NT2/D1 (cell line): ENCODE measurements at regions not wholly inside any gene's neighbourhood (a gene's known extent, or its start where the extent isn't known, plus 50 kb on each side); places are given as distances from the start of the nearest gene placed in this dataset.

Experiments used
- SUZ12 ChIP-seq: IDR thresholded peaks from 2 replicates; pipeline ENCODE4 v1.6.1; 2011; ENCODE audit not compliant: insufficient read length, insufficient read depth; ENCODE audit errors: extremely low read depth
- YY1 ChIP-seq: IDR thresholded peaks from 2 replicates; pipeline ENCODE4 v1.6.1; 2011; ENCODE audit not compliant: insufficient read length, insufficient read depth
- ZNF274 ChIP-seq: IDR thresholded peaks from 2 replicates; pipeline ENCODE4 v1.6.1; 2011; ENCODE audit warnings: mild to moderate bottlenecking, low read depth, low read length

- TF ChIP-seq SUZ12 = no peak
- TF ChIP-seq YY1 = no peak
- TF ChIP-seq ZNF274 = no peak
These were observed 183.5 kb downstream of the DSC3 start for GRCh38 chr18:30859036-30859435.
